Psoas muscle (tissue), 7 donors: ENCODE measurements at regions not wholly inside any gene's neighbourhood (a gene's known extent, or its start where the extent isn't known, plus 50 kb on each side); places are given as distances from the start of the nearest gene placed in this dataset.
A peak's percentile ranks its signal among the peaks of the same experiment; 100 is the strongest.
"Not testable (repeated sequence)": the region's sequence is repeated elsewhere in the genome, so short reads cannot be mapped to it uniquely, and the experiment has no call there.

Experiments used
- ATAC-seq, 4 donors: fragments of 200-7000 bp; cut with Tn5 transposase; one replicate each; pipeline ENCODE4 v1.9.1; 2020; ENCODE audit warnings: moderate library complexity in 3 of 4, mild to moderate bottlenecking in 2 of 4
- DNase-seq, 2 donors: peaks; one replicate each; pipeline ENCODE4 v3.0.0-alpha.2; 2020
- H3K27ac ChIP-seq: fragments of 200-600 bp; one replicate; pipeline ENCODE4 v1.8.0; 2022
- H3K27me3 ChIP-seq, 3 donors: fragments of 200-600 bp in 1 of 3; one replicate each; pipeline versions ENCODE4 v1.6.1 to v1.8.0; 2013 to 2022; ENCODE audit warnings: low read length in 2 of 3, mild to moderate bottlenecking in 2 of 3, moderate library complexity in 1 of 3; ENCODE audit not compliant: insufficient read depth in 3 of 3
- H3K36me3 ChIP-seq, 2 donors: fragments of 200-600 bp in 1 of 2; one replicate each; pipeline versions ENCODE4 v1.6.1 to v1.8.0; 2013 to 2022; ENCODE audit warnings: low read depth in 1 of 2, mild to moderate bottlenecking in 1 of 2, moderate library complexity in 1 of 2; ENCODE audit not compliant: insufficient read depth in 1 of 2
- H3K4me1 ChIP-seq: fragments of 200-600 bp; one replicate; pipeline ENCODE4 v1.8.0; 2022
- H3K4me3 ChIP-seq: fragments of 200-600 bp; one replicate; pipeline ENCODE4 v1.8.0; 2022; ENCODE audit warnings: mild to moderate bottlenecking
- H3K9me3 ChIP-seq: fragments of 200-600 bp; one replicate; pipeline ENCODE4 v1.8.0; 2022
- WGBS, 3 donors: extraction: QIAGEN DNeasy Blood & Tissue Kit; methylation state at CpG; one replicate each; pipeline versions ENCODE4 v1.1.6 to v1.1.7; 2013; 5-methylcytosine and 5-hydroxymethylcytosine counted together
- intact Hi-C, 2 donors: fragments of 100-400 bp; cut with DNase I; formaldehyde crosslinking; loops; one replicate each; pipeline versions ENCODE4 v1.11.0 to v1.14.2; 2022
- TF ChIP-seq, protein P1 (sequence below): fragments of 200-600 bp; IDR thresholded peaks from one replicate; pipeline ENCODE4 v1.8.0; 2022; ENCODE audit warnings: antibody characterized with exemption
- donor health status: healthy with polysubstance abuse.
- donor health status: DM: no; HTN: no; CAD: no; lungs with moderate emphysema.
- donor health status: Bipolar disorder and iron deficiency.
- donor health status: healthy.
- donor health status: DM: yes; HTN: yes; CAD: no.
- donor health status: DM: no; HTN: no; CAD: no.
- donor health status: DM: yes; HTN: yes; CAD: no.

DNA sequence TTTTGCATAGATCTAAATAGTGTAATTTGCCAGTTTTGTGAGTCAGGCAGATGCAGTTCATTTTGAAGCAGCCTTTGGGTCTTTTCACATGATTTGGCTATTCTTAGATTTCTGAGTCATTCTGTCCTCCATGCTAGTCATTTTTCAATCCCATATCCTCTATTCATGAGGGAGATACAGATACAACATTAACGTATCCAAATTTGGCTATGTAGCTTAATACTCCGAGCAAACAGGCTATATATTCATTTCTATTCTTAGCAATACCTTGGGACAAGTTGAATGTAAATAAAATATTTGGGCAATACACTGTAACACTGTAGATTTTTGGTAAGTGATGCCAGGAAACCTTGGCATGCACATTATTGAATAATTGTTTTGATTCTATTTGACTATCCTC is 270.7 kb upstream of the PDE3A start:
- Histone ChIP-seq H3K4me1 (peaks cover 4% of the 10 kb centered on the region), H3K27me3 (no peaks in the 10 kb centered on the region), H3K27ac (no peak overlapping the region), H3K36me3 (no peaks in the 10 kb centered on the region), H3K9me3 (no peaks in the 10 kb centered on the region), H3K4me3 (no peak overlapping the region)
- no peak for ATAC-seq
- TF ChIP-seq, protein P1, sequence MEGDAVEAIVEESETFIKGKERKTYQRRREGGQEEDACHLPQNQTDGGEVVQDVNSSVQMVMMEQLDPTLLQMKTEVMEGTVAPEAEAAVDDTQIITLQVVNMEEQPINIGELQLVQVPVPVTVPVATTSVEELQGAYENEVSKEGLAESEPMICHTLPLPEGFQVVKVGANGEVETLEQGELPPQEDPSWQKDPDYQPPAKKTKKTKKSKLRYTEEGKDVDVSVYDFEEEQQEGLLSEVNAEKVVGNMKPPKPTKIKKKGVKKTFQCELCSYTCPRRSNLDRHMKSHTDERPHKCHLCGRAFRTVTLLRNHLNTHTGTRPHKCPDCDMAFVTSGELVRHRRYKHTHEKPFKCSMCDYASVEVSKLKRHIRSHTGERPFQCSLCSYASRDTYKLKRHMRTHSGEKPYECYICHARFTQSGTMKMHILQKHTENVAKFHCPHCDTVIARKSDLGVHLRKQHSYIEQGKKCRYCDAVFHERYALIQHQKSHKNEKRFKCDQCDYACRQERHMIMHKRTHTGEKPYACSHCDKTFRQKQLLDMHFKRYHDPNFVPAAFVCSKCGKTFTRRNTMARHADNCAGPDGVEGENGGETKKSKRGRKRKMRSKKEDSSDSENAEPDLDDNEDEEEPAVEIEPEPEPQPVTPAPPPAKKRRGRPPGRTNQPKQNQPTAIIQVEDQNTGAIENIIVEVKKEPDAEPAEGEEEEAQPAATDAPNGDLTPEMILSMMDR, result no peak
- 33 to 49% (median 36%) methylated on average over 2 of the region's 2 CpGs for WGBS, 3 donors
- intact Hi-C loops, result no loop called here
- DNase-seq, result no peak

- Histone ChIP-seq H3K9me3 (no peaks in the 10 kb centered on the region), H3K4me1 (peaks cover 4% of the 10 kb centered on the region), H3K27me3 (no peaks in the 10 kb centered on the region), H3K27ac (no peak overlapping the region), H3K36me3 (no peaks in the 10 kb centered on the region), H3K4me3 (no peak overlapping the region)
- DNase-seq (no peak), ATAC-seq (no peak)
- intact Hi-C loops, result no loop called here
- 84 to 87% (median 87%) methylated on average over 5 of the region's 5 CpGs for WGBS, 3 donors
- TF ChIP-seq, protein P1, result no peak
Observed at GRCh38 chr12:20099395-20100183, 268.7 kb upstream of the PDE3A start.

DNA sequence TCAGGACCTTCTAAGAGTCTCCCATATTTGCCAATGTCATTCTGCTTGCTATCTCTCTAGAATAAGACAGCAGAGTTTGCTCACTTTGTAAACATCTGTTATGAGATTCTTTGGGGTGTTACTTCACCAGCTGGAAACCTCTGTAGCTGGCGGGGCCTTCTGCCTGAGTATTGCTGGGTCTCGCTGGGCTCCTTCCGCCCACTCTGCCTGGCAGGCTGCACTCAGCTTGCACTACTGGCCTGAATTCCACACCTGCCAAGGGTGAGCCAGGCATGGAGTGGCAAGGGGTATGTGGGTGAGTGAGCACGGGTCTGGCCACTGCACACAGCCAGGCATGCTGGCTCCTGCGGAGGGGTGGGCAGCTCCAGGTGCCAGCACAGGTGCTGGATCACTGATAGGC is 267.3 kb upstream of the PDE3A start:
- ATAC-seq, result no peak
- 34 to 39% (median 35%) methylated on average over 5 of the region's 5 CpGs for WGBS, 3 donors
- H3K27ac ChIP-seq, result no peak overlapping the region
- no peak overlapping the region for H3K4me3 ChIP-seq
- H3K36me3 ChIP-seq, result no peaks in the 10 kb centered on the region
- peaks cover 4% of the 10 kb centered on the region for H3K4me1 ChIP-seq
- TF ChIP-seq, protein P1, result no peak
- peak in 1 of 2 donors; percentile 36 for DNase-seq
- no peaks in the 10 kb centered on the region for H3K9me3 ChIP-seq
- intact Hi-C loops, result no loop called here
- H3K27me3 ChIP-seq, result no peaks in the 10 kb centered on the region

DNA sequence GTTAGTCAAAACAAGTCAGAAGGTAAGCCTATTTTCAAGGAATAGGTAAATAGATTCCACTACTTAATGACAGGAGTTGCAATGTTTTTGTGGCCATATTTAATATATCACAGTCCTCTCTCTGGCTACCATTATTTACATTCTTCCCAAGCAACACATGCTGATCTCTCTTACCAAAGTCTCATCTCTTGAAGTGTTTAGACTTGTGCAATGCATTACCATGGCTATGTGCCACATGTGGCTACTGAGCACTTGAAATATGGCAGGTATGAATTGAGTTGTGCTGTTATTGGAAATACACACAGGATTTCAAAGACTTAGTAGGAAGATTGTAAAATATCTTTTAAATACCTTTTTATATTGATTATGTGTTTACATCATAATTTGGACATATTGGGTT is 262.4 kb upstream of the PDE3A start:
- Histone ChIP-seq H3K4me3 (no peak overlapping the region), H3K4me1 (peaks cover 8% of the 10 kb centered on the region), H3K9me3 (no peaks in the 10 kb centered on the region), H3K36me3 (no peaks in the 10 kb centered on the region), H3K27ac (no peak overlapping the region), H3K27me3 (no peaks in the 10 kb centered on the region)
- ATAC-seq, result no peak
- no peak for DNase-seq
- TF ChIP-seq, protein P1, result no peak
- intact Hi-C loops, result no loop called here

- TF ChIP-seq, protein P1, result no peak
- Histone ChIP-seq H3K27ac (no peak overlapping the region), H3K27me3 (no peaks in the 10 kb centered on the region), H3K9me3 (no peaks in the 10 kb centered on the region), H3K4me3 (no peak overlapping the region), H3K36me3 (no peaks in the 10 kb centered on the region), H3K4me1 (peaks cover 8% of the 10 kb centered on the region)
- no peak for DNase-seq
- WGBS, 3 donors, result 54 to 68% (median 56%) methylated on average over 5 of the region's 5 CpGs
- no peak for ATAC-seq
- intact Hi-C loops, result no loop called here
Observed at GRCh38 chr12:20109676-20110075, 258.7 kb upstream of the PDE3A start.

DNA sequence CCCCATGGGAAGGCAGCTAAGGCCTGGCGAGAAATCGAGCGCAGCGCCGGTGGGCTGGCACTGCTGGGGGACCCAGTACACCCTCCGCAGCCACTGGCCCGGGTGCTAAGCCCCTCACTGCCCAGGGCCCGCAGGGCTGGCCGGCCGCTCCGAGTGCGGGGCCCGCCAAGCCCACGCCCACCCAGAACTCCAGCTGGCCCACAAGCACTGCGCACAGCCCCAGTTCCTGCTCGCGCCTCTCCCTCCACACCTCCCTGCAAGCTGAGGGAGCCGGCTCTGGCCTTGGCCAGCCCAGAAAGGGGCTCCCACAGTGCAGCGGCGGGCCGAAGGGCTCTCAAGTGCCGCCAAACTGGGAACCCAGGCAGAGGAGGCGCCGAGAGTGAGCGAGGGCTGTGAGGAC is 253.0 kb upstream of the PDE3A start:
- intact Hi-C loops, H3K4me1 ChIP-seq, H3K36me3 ChIP-seq, H3K27ac ChIP-seq, H3K4me3 ChIP-seq, H3K9me3 ChIP-seq, ATAC-seq, DNase-seq, H3K27me3 ChIP-seq: not testable (repeated sequence)
- WGBS, 3 donors, result 97 to 98% (median 97%) methylated on average over 14 to 25 of the region's 25 CpGs
